Activated CD8-positive, alpha-beta T cell treated with anti-CD3 and anti-CD28 coated beads for 36 hours (primary cell): ENCODE measurements at regions not wholly inside any gene's neighbourhood (a gene's known extent, or its start where the extent isn't known, plus 50 kb on each side); places are given as distances from the start of the nearest gene placed in this dataset.

Experiments used
- ATAC-seq: fragments of 200-7000 bp; cut with Tn5 transposase; one replicate; pipeline ENCODE4 v1.10.0; 2021; ENCODE audit warnings: mild to moderate bottlenecking, moderate library complexity
- CTCF ChIA-PET: fragments of 350-600 bp; sonication (Branson Sonifier 250); formaldehyde crosslinking; loops from one replicate; lab custom pipeline; 2021; ENCODE audit warnings: antibody characterized with exemption; lab: Charles Lee
- POLR2A ChIA-PET: fragments of 350-600 bp; sonication (Branson Sonifier 250); formaldehyde crosslinking; loops from one replicate; lab custom pipeline; 2021; ENCODE audit warnings: antibody characterized with exemption; lab: Charles Lee
- DNase-seq: peaks from one replicate; pipeline ENCODE4 v3.0.0-alpha.2; 2020
- H3K27ac Mint-ChIP-seq: one replicate; pipeline ENCODE4 v1.8.0; 2021; ENCODE audit warnings: mild to moderate bottlenecking, mixed read lengths
- H3K27me3 Mint-ChIP-seq: one replicate; pipeline ENCODE4 v1.8.0; 2021; ENCODE audit warnings: mixed read lengths
- H3K36me3 Mint-ChIP-seq: one replicate; pipeline ENCODE4 v1.8.0; 2021; ENCODE audit warnings: low read depth, mixed read lengths
- H3K4me1 Mint-ChIP-seq: one replicate; pipeline ENCODE4 v1.8.0; 2021; ENCODE audit warnings: low read depth, mixed read lengths
- H3K4me3 Mint-ChIP-seq: one replicate; pipeline ENCODE4 v1.8.0; 2021; ENCODE audit warnings: mild to moderate bottlenecking, moderate library complexity, mixed read lengths
- H3K9me3 Mint-ChIP-seq: one replicate; pipeline ENCODE4 v1.8.0; 2021; ENCODE audit warnings: mixed read lengths
- intact Hi-C: fragments of 100-400 bp; cut with micrococcal nuclease; formaldehyde crosslinking; loops from one replicate; pipeline ENCODE4 v1.10.0; 2022
- TF ChIP-seq, protein P1 (sequence below): fragments of 200-600 bp; IDR thresholded peaks from one replicate; pipeline ENCODE4 v1.8.0; 2022; ENCODE audit warnings: antibody characterized with exemption, mild to moderate bottlenecking

GRCh38 chr2:177052471-177052870 is 160.1 kb upstream of the HNRNPA3 start:
- no peak for DNase-seq
- no peak overlapping the region for H3K27ac Mint-ChIP-seq
- TF ChIP-seq, protein P1, sequence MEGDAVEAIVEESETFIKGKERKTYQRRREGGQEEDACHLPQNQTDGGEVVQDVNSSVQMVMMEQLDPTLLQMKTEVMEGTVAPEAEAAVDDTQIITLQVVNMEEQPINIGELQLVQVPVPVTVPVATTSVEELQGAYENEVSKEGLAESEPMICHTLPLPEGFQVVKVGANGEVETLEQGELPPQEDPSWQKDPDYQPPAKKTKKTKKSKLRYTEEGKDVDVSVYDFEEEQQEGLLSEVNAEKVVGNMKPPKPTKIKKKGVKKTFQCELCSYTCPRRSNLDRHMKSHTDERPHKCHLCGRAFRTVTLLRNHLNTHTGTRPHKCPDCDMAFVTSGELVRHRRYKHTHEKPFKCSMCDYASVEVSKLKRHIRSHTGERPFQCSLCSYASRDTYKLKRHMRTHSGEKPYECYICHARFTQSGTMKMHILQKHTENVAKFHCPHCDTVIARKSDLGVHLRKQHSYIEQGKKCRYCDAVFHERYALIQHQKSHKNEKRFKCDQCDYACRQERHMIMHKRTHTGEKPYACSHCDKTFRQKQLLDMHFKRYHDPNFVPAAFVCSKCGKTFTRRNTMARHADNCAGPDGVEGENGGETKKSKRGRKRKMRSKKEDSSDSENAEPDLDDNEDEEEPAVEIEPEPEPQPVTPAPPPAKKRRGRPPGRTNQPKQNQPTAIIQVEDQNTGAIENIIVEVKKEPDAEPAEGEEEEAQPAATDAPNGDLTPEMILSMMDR = no peak
- no peaks in the 10 kb centered on the region for H3K9me3 Mint-ChIP-seq
- no peaks in the 10 kb centered on the region for H3K4me1 Mint-ChIP-seq
- no peak for ATAC-seq
- H3K36me3 Mint-ChIP-seq = no peaks in the 10 kb centered on the region
- intact Hi-C loops = no loop called here
- H3K4me3 Mint-ChIP-seq = no peak overlapping the region
- no peaks in the 10 kb centered on the region for H3K27me3 Mint-ChIP-seq
- POLR2A ChIA-PET = no interaction called here
- CTCF ChIA-PET = no interaction called here

GRCh38 chr2:177053038-177053437 is 159.6 kb upstream of the HNRNPA3 start:
- Mint-ChIP-seq H3K4me1 (no peaks in the 10 kb centered on the region), H3K27ac (no peak overlapping the region), H3K4me3 (no peak overlapping the region), H3K36me3 (no peaks in the 10 kb centered on the region), H3K9me3 (no peaks in the 10 kb centered on the region), H3K27me3 (no peaks in the 10 kb centered on the region)
- no peak for ATAC-seq
- ChIA-PET CTCF (no interaction called here), POLR2A (interaction anchor here (0.6 kb wide), 1 partner anchor 11 kb away, joined by 3 read pairs; no protein-coding TSS in a partner anchor)
- intact Hi-C loops = no loop called here
- TF ChIP-seq, protein P1 = no peak
- DNase-seq = no peak

DNA sequence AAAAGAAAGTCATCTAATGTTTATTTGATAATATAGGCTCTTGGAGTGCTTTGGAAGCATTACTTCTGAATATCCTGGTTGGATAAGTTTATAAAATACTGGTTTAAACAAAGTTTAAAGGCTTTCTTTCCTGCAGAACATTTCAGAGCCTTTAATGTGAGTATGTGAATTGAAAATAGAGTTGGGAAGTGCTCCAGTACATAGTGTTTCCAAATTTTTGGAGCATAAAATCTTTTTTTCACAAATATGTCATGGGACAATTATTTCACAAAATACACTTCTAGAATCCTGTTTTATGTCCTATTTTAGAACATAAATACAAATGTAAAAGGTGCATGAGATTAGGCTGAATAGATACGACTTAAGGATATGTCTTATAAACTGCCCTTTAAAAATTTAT is 158.9 kb upstream of the HNRNPA3 start:
- H3K9me3 Mint-ChIP-seq = no peaks in the 10 kb centered on the region
- no peak overlapping the region for H3K27ac Mint-ChIP-seq
- intact Hi-C loops = no loop called here
- DNase-seq (no peak), ATAC-seq (no peak)
- POLR2A ChIA-PET = no interaction called here
- no peaks in the 10 kb centered on the region for H3K36me3 Mint-ChIP-seq
- no peaks in the 10 kb centered on the region for H3K27me3 Mint-ChIP-seq
- H3K4me3 Mint-ChIP-seq = no peak overlapping the region
- peaks cover 2% of the 10 kb centered on the region for H3K4me1 Mint-ChIP-seq
- TF ChIP-seq, protein P1 = no peak
- CTCF ChIA-PET = interaction anchor here (1.2 kb wide), 1 partner anchor 927 kb away, joined by 3 read pairs; no protein-coding TSS in a partner anchor

DNA sequence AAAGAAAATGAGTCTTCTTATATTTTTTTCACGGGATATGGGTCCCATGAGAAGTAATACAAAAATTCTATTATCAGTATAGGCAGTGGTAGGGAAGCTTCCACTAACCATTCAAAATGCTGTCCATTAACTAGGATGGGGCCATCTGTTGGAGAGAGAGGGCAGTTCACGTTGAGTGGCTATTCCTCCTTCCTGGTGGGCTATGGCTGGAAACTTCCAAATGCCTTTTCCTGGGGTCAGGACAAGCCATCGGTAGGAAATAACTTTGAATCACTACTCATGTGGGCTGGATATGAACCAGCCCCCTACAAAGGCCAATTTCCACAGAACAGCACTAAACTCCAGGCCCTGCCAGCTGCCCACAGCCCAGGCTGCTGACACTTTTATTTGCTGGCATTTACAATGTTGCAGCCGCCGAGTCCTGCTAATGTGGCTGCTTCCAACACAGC is 156.1 kb upstream of the HNRNPA3 start:
- intact Hi-C loops = no loop called here
- Mint-ChIP-seq H3K4me1 (peaks cover 4% of the 10 kb centered on the region), H3K4me3 (no peak overlapping the region), H3K27me3 (no peaks in the 10 kb centered on the region), H3K36me3 (no peaks in the 10 kb centered on the region), H3K9me3 (no peaks in the 10 kb centered on the region), H3K27ac (no peak overlapping the region)
- TF ChIP-seq, protein P1 = no peak
- POLR2A ChIA-PET = no interaction called here
- ATAC-seq (no peak), DNase-seq (no peak)
- CTCF ChIA-PET = interaction anchor here (0.7 kb wide), 1 partner anchor 15 kb away, joined by 3 read pairs; no protein-coding TSS in a partner anchor

- DNase-seq (no peak), ATAC-seq (no peak)
- Mint-ChIP-seq H3K27ac (no peak overlapping the region), H3K4me1 (peaks cover 4% of the 10 kb centered on the region), H3K27me3 (no peaks in the 10 kb centered on the region), H3K4me3 (no peak overlapping the region), H3K36me3 (no peaks in the 10 kb centered on the region), H3K9me3 (no peaks in the 10 kb centered on the region)
- TF ChIP-seq, protein P1 = no peak
- intact Hi-C loops = no loop called here
- POLR2A ChIA-PET = no interaction called here
- CTCF ChIA-PET = no interaction called here
These were observed 153.8 kb upstream of the HNRNPA3 start for GRCh38 chr2:177058747-177059146.
